Stimulated activated naive CD8-positive, alpha-beta T cell treated with anti-CD3 and anti-CD28 coated beads, Interleukin-15, amount 100 ng/mL, for 72 hours (primary cell): ENCODE measurements at regions not wholly inside any gene's neighbourhood (a gene's known extent, or its start where the extent isn't known, plus 50 kb on each side); places are given as distances from the start of the nearest gene placed in this dataset.

ENCODE experiments used
- ATAC-seq: fragments of 150-1000 bp; cut with Tn5 transposase; 2 replicates; pipeline ENCODE4 v1.10.0; 2021; ENCODE audit warnings: mild to moderate bottlenecking, moderate library complexity
- DNase-seq, 2 donors: peaks; one replicate each; pipeline ENCODE4 v3.0.0; 2021 to 2022
- H3K27ac Mint-ChIP-seq, 2 donors: one replicate each; pipeline ENCODE4 v1.8.0; 2022; ENCODE audit warnings: mild to moderate bottlenecking in 2 of 2, mixed read lengths in 2 of 2, moderate library complexity in 2 of 2
- H3K27me3 Mint-ChIP-seq: one replicate; pipeline ENCODE4 v1.8.0; 2022; ENCODE audit warnings: mixed read lengths
- H3K4me1 Mint-ChIP-seq: one replicate; pipeline ENCODE4 v1.8.0; 2022; ENCODE audit warnings: mild to moderate bottlenecking, mixed read lengths
- H3K4me3 Mint-ChIP-seq, 2 donors: one replicate each; pipeline ENCODE4 v1.8.0; 2022; ENCODE audit warnings: mild to moderate bottlenecking in 2 of 2, mixed read lengths in 2 of 2, moderate library complexity in 1 of 2
- H3K9me3 Mint-ChIP-seq, 2 donors: one replicate each; pipeline ENCODE4 v1.8.0; 2022; ENCODE audit warnings: mixed read lengths in 2 of 2

GRCh38 chr5:18305288-18305924 lies 671.1 kb downstream of the TAF11L14 start:
- DNase-seq (no peak), ATAC-seq (no peak)
- no peak overlapping the region for H3K4me3 Mint-ChIP-seq
- H3K27me3 Mint-ChIP-seq, result no peaks in the 10 kb centered on the region
- H3K4me1 Mint-ChIP-seq, result no peaks in the 10 kb centered on the region
- H3K9me3 Mint-ChIP-seq, result no peaks in the 10 kb centered on the region
- H3K27ac Mint-ChIP-seq, result no peak overlapping the region

- no peak for ATAC-seq
- H3K4me1 Mint-ChIP-seq, result no peaks in the 10 kb centered on the region
- H3K9me3 Mint-ChIP-seq, result no peaks in the 10 kb centered on the region
- H3K4me3 Mint-ChIP-seq, result no peak overlapping the region
- DNase-seq, result no peak
- H3K27ac Mint-ChIP-seq, result no peak overlapping the region
- no peaks in the 10 kb centered on the region for H3K27me3 Mint-ChIP-seq
Measured at GRCh38 chr5:18311266-18311665, 677.0 kb downstream of the TAF11L14 start.

- Mint-ChIP-seq H3K27me3 (no peaks in the 10 kb centered on the region), H3K4me1 (no peaks in the 10 kb centered on the region), H3K4me3 (no peak overlapping the region), H3K9me3 (no peaks in the 10 kb centered on the region), H3K27ac (no peak overlapping the region)
- DNase-seq (no peak), ATAC-seq (no peak)
Measured at GRCh38 chr5:18312016-18312415, 677.8 kb downstream of the TAF11L14 start.

GRCh38 chr5:18314192-18314778 lies 680.0 kb downstream of the TAF11L14 start:
- DNase-seq, result no peak

GRCh38 chr5:18321262-18321942 lies 687.1 kb downstream of the TAF11L14 start:
- no peak overlapping the region for H3K4me3 Mint-ChIP-seq
- H3K4me1 Mint-ChIP-seq, result no peaks in the 10 kb centered on the region
- ATAC-seq (no peak), DNase-seq (no peak)
- no peak overlapping the region for H3K27ac Mint-ChIP-seq
- no peaks in the 10 kb centered on the region for H3K27me3 Mint-ChIP-seq
- peaks cover 4 to 9% of the 10 kb centered on the region in 2 donors for H3K9me3 Mint-ChIP-seq

More at GRCh38 chr5:18314192-18314778, 680.0 kb downstream of the TAF11L14 start:
- Mint-ChIP-seq H3K4me1 (no peaks in the 10 kb centered on the region), H3K27me3 (no peaks in the 10 kb centered on the region), H3K27ac (no peak overlapping the region), H3K4me3 (no peak overlapping the region), H3K9me3 (no peaks in the 10 kb centered on the region)
- ATAC-seq, result no peak

- H3K9me3 Mint-ChIP-seq, result peaks cover 4 to 9% of the 10 kb centered on the region in 2 donors
Measured at GRCh38 chr5:18323891-18324290, 689.6 kb downstream of the TAF11L14 start.

GRCh38 chr5:18325431-18325830 lies 691.2 kb downstream of the TAF11L14 start:
- no peak overlapping the region for H3K27ac Mint-ChIP-seq
- no peak for DNase-seq

More at GRCh38 chr5:18323891-18324290, 689.6 kb downstream of the TAF11L14 start:
- no peak for ATAC-seq
- no peak for DNase-seq
- H3K27me3 Mint-ChIP-seq, result no peaks in the 10 kb centered on the region
- no peak overlapping the region for H3K4me3 Mint-ChIP-seq
- no peak overlapping the region for H3K27ac Mint-ChIP-seq
- no peaks in the 10 kb centered on the region for H3K4me1 Mint-ChIP-seq

GRCh38 chr5:18329328-18329727 lies 695.1 kb downstream of the TAF11L14 start:
- H3K4me1 Mint-ChIP-seq, result no peaks in the 10 kb centered on the region
- peaks cover 4 to 20% of the 10 kb centered on the region in 2 donors for H3K9me3 Mint-ChIP-seq
- no peak overlapping the region for H3K27ac Mint-ChIP-seq
- DNase-seq (no peak), ATAC-seq (no peak)
- H3K4me3 Mint-ChIP-seq, result no peak overlapping the region
- no peaks in the 10 kb centered on the region for H3K27me3 Mint-ChIP-seq

More at GRCh38 chr5:18325431-18325830, 691.2 kb downstream of the TAF11L14 start:
- Mint-ChIP-seq H3K4me1 (no peaks in the 10 kb centered on the region), H3K4me3 (no peak overlapping the region), H3K27me3 (no peaks in the 10 kb centered on the region), H3K9me3 (peaks cover 4 to 9% of the 10 kb centered on the region in 2 donors)
- ATAC-seq, result no peak

- Mint-ChIP-seq H3K9me3 (peaks cover 0 to 11% of the 10 kb centered on the region in 2 donors), H3K27me3 (no peaks in the 10 kb centered on the region), H3K27ac (no peak overlapping the region), H3K4me1 (no peaks in the 10 kb centered on the region), H3K4me3 (no peak overlapping the region)
- ATAC-seq, result no peak
- DNase-seq, result no peak
Measured at GRCh38 chr5:18333841-18334240, 699.6 kb downstream of the TAF11L14 start.

- Mint-ChIP-seq H3K27me3 (no peaks in the 10 kb centered on the region), H3K27ac (no peak overlapping the region), H3K9me3 (peaks cover 0 to 11% of the 10 kb centered on the region in 2 donors), H3K4me1 (no peaks in the 10 kb centered on the region), H3K4me3 (no peak overlapping the region)
- no peak for ATAC-seq
- DNase-seq, result no peak
Measured at GRCh38 chr5:18334949-18335348, 700.7 kb downstream of the TAF11L14 start.

- peaks cover 4 to 7% of the 10 kb centered on the region in 2 donors for H3K9me3 Mint-ChIP-seq
- H3K4me3 Mint-ChIP-seq, result no peak overlapping the region
- no peaks in the 10 kb centered on the region for H3K27me3 Mint-ChIP-seq
- ATAC-seq (no peak), DNase-seq (no peak)
- H3K4me1 Mint-ChIP-seq, result no peaks in the 10 kb centered on the region
- no peak overlapping the region for H3K27ac Mint-ChIP-seq
Measured at GRCh38 chr5:18354828-18355227, 720.6 kb downstream of the TAF11L14 start.

GRCh38 chr5:18357486-18357885 lies 723.2 kb downstream of the TAF11L14 start:
- DNase-seq, result no peak
- no peaks in the 10 kb centered on the region for H3K4me1 Mint-ChIP-seq
- H3K4me3 Mint-ChIP-seq, result no peak overlapping the region
- no peaks in the 10 kb centered on the region for H3K27me3 Mint-ChIP-seq
- H3K9me3 Mint-ChIP-seq, result peaks cover 0 to 3% of the 10 kb centered on the region in 2 donors
- no peak overlapping the region for H3K27ac Mint-ChIP-seq
- no peak for ATAC-seq

GRCh38 chr5:18366234-18366633 lies 732.0 kb downstream of the TAF11L14 start:
- no peak for ATAC-seq
- no peak for DNase-seq
- H3K9me3 Mint-ChIP-seq, result peaks cover 0 to 8% of the 10 kb centered on the region in 2 donors
- H3K27me3 Mint-ChIP-seq, result no peaks in the 10 kb centered on the region
- H3K4me3 Mint-ChIP-seq, result no peak overlapping the region
- no peaks in the 10 kb centered on the region for H3K4me1 Mint-ChIP-seq
- no peak overlapping the region for H3K27ac Mint-ChIP-seq

- Mint-ChIP-seq H3K27ac (no peak overlapping the region), H3K4me1 (no peaks in the 10 kb centered on the region), H3K9me3 (peaks cover 0 to 12% of the 10 kb centered on the region in 2 donors), H3K27me3 (no peaks in the 10 kb centered on the region), H3K4me3 (no peak overlapping the region)
- ATAC-seq, result no peak
- DNase-seq, result no peak
Measured at GRCh38 chr5:18370531-18370930, 736.3 kb downstream of the TAF11L14 start.

GRCh38 chr5:18375641-18376040 lies 741.4 kb downstream of the TAF11L14 start:
- no peaks in the 10 kb centered on the region for H3K4me1 Mint-ChIP-seq
- no peak overlapping the region for H3K4me3 Mint-ChIP-seq
- no peak overlapping the region for H3K27ac Mint-ChIP-seq
- DNase-seq, result no peak
- H3K9me3 Mint-ChIP-seq, result peaks cover 0 to 12% of the 10 kb centered on the region in 2 donors
- H3K27me3 Mint-ChIP-seq, result no peaks in the 10 kb centered on the region
- no peak for ATAC-seq

- Mint-ChIP-seq H3K4me1 (no peaks in the 10 kb centered on the region), H3K27me3 (no peaks in the 10 kb centered on the region), H3K4me3 (no peak overlapping the region), H3K27ac (no peak overlapping the region), H3K9me3 (peaks cover 0 to 12% of the 10 kb centered on the region in 2 donors)
- ATAC-seq (no peak), DNase-seq (no peak)
Measured at GRCh38 chr5:18378066-18378465, 743.8 kb downstream of the TAF11L14 start.
